ENCODE measurements at regions not wholly inside any gene's neighbourhood (a gene's known extent, or its start where the extent isn't known, plus 50 kb on each side); places are given as distances from the start of the nearest gene placed in this dataset.

DNA sequence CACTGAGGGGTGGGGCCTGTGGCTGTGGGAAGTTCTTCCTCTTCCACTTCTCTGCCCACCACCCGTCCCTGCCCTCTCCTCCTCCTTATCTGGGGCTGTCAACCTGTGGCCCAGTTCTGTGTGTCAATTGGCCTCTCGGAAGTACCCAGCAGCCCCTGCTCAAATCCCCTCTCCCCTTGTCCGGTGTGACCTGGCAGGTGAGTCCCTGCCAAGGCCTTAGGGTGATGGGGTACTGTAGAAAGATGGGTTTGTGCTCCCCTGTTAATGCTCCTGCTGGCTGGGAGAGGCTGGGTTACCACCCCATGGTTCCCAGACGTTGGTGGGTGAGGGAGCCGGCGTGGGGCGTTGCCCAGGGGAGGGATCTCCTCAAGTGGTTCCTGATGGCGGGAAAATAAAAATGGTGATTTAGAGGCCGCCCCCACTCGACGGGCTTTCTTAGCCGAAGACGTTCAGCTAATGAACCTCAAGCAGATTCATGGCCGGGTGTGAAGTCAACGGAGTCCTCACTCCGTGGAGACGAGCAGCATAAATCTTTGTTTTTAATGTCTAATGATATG is 141.2 kb downstream of the URI1 start:
- H2AFZ ChIP-seq: no peak overlapping the region
- H3K4me1 ChIP-seq (ENCODE audit: insufficient read depth): no peaks in the 10 kb centered on the region
- H4K20me1 ChIP-seq (ENCODE audit: insufficient read depth, poor library complexity, severe bottlenecking): no peaks in the 10 kb centered on the region
- H3K79me2 ChIP-seq: no peaks in the 10 kb centered on the region
- no peak overlapping the region for H3K4me3 ChIP-seq
- 84% methylated on average over 17 of the region's 17 CpGs for WGBS (ENCODE audit: low lambda C conversion rate, missing lambda C conversion rate)
- H3K27ac ChIP-seq: no peak overlapping the region
- H3K4me2 ChIP-seq: no peak overlapping the region
- no peak for TF ChIP-seq EZH2 (IDR thresholded peaks at IDR 0.05; ENCODE audit: borderline replicate concordance)
- TF ChIP-seq, protein P1, sequence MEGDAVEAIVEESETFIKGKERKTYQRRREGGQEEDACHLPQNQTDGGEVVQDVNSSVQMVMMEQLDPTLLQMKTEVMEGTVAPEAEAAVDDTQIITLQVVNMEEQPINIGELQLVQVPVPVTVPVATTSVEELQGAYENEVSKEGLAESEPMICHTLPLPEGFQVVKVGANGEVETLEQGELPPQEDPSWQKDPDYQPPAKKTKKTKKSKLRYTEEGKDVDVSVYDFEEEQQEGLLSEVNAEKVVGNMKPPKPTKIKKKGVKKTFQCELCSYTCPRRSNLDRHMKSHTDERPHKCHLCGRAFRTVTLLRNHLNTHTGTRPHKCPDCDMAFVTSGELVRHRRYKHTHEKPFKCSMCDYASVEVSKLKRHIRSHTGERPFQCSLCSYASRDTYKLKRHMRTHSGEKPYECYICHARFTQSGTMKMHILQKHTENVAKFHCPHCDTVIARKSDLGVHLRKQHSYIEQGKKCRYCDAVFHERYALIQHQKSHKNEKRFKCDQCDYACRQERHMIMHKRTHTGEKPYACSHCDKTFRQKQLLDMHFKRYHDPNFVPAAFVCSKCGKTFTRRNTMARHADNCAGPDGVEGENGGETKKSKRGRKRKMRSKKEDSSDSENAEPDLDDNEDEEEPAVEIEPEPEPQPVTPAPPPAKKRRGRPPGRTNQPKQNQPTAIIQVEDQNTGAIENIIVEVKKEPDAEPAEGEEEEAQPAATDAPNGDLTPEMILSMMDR (IDR thresholded peaks at IDR 0.05; ENCODE audit: poor library complexity): no peak
- no peak for TF ChIP-seq EZH2phosphoT487 (IDR thresholded peaks at IDR 0.05; ENCODE audit: low read depth, severe bottlenecking, unreplicated experiment)
- H3K9me3 ChIP-seq (ENCODE audit: low read depth): no peaks in the 10 kb centered on the region
- H3K27me3 ChIP-seq: no peaks in the 10 kb centered on the region
- no peaks in the 10 kb centered on the region for H3K36me3 ChIP-seq (replicated peaks; ENCODE audit: insufficient read depth, low read depth)
- DNase-seq (ENCODE audit: low spot score): no peak
- no peaks in the 10 kb centered on the region for H3K9me2 ChIP-seq (replicated peaks; ENCODE audit: insufficient read depth)

DNA sequence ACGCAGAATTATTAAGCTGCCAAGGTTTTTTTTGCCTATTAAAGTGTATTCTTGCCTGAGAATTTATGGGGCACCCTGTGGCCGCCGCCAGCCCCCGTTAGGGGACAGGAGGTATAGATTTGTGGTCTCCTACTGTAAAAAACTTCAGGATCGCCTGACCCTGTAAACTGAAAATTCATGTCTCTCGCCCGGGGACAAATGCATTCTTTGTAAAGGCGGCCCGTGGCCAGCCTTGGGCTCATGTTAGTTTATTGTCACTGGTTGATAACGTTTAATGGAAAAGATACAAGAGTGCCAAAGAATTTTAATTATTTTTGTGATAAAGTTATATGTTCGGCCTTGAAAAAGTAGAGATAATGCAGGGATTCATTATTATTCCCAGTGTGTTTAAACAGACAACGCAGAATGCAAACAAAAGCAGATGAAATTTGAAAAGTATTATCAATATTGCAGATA is 141.7 kb downstream of the URI1 start:
- no peaks in the 10 kb centered on the region for H3K27me3 ChIP-seq
- H3K4me3 ChIP-seq: no peak overlapping the region
- no peak overlapping the region for H3K4me2 ChIP-seq
- WGBS (ENCODE audit: low lambda C conversion rate, missing lambda C conversion rate): 62% methylated on average over 12 of the region's 12 CpGs
- no peak for DNase-seq (ENCODE audit: low spot score)
- no peaks in the 10 kb centered on the region for H4K20me1 ChIP-seq (ENCODE audit: insufficient read depth, poor library complexity, severe bottlenecking)
- no peaks in the 10 kb centered on the region for H3K9me3 ChIP-seq (ENCODE audit: low read depth)
- no peak overlapping the region for H2AFZ ChIP-seq
- no peaks in the 10 kb centered on the region for H3K36me3 ChIP-seq (replicated peaks; ENCODE audit: insufficient read depth, low read depth)
- TF ChIP-seq, protein P1 (IDR thresholded peaks at IDR 0.05; ENCODE audit: poor library complexity): no peak
- no peak for TF ChIP-seq EZH2 (IDR thresholded peaks at IDR 0.05; ENCODE audit: borderline replicate concordance)
- no peak for TF ChIP-seq EZH2phosphoT487 (IDR thresholded peaks at IDR 0.05; ENCODE audit: low read depth, severe bottlenecking, unreplicated experiment)
- no peak overlapping the region for H3K27ac ChIP-seq
- no peaks in the 10 kb centered on the region for H3K79me2 ChIP-seq
- no peaks in the 10 kb centered on the region for H3K4me1 ChIP-seq (ENCODE audit: insufficient read depth)
- H3K9me2 ChIP-seq (replicated peaks; ENCODE audit: insufficient read depth): no peaks in the 10 kb centered on the region

DNA sequence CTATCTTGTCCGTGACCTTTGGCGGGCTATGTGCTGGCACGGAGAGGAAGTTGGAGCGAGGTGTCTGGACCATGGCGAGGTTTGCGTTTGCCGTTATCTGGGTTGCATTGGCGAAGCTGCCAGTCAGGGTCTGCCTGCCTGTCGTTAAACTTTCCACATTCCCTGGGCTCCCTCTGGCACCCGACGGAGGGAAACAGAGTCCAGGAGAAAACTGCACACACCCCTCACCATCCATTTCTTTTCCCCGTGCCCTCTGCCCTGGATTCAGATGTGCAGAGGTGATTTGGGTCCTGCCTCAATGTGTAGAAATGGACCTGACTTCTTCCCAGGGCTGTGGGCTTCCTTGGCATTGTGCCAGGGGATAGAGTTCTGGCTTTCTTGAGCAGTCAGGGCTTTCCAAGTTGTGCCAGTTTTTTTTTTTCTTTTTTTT is 142.4 kb downstream of the URI1 start:
- TF ChIP-seq EZH2 (IDR thresholded peaks at IDR 0.05; ENCODE audit: borderline replicate concordance): no peak
- TF ChIP-seq EZH2phosphoT487 (IDR thresholded peaks at IDR 0.05; ENCODE audit: low read depth, severe bottlenecking, unreplicated experiment): no peak
- TF ChIP-seq, protein P1 (IDR thresholded peaks at IDR 0.05; ENCODE audit: poor library complexity): no peak
- no peaks in the 10 kb centered on the region for H3K9me2 ChIP-seq (replicated peaks; ENCODE audit: insufficient read depth)
- no peaks in the 10 kb centered on the region for H3K36me3 ChIP-seq (replicated peaks; ENCODE audit: insufficient read depth, low read depth)
- H3K27me3 ChIP-seq: no peaks in the 10 kb centered on the region
- H3K4me2 ChIP-seq: no peak overlapping the region
- H3K27ac ChIP-seq: no peak overlapping the region
- H3K79me2 ChIP-seq: no peaks in the 10 kb centered on the region
- WGBS (ENCODE audit: low lambda C conversion rate, missing lambda C conversion rate): 80% methylated on average over 12 of the region's 12 CpGs
- H3K4me1 ChIP-seq (ENCODE audit: insufficient read depth): no peaks in the 10 kb centered on the region
- no peak for DNase-seq (ENCODE audit: low spot score)
- H2AFZ ChIP-seq: no peak overlapping the region
- no peak overlapping the region for H3K4me3 ChIP-seq
- no peaks in the 10 kb centered on the region for H3K9me3 ChIP-seq (ENCODE audit: low read depth)
- no peaks in the 10 kb centered on the region for H4K20me1 ChIP-seq (ENCODE audit: insufficient read depth, poor library complexity, severe bottlenecking)
